GM21423 (cell line): ENCODE measurements at regions not wholly inside any gene's neighbourhood (a gene's known extent, or its start where the extent isn't known, plus 50 kb on each side); places are given as distances from the start of the nearest gene placed in this dataset.
"Not testable (repeated sequence)": the region's sequence is repeated elsewhere in the genome, so short reads cannot be mapped to it uniquely, and the experiment has no call there.

Experiments used
- ATAC-seq: cut with Tn5 transposase; IDR thresholded peaks from one replicate; pipeline ENCODE4 v1.9.1; 2021; ENCODE audit warnings: mild to moderate bottlenecking, moderate library complexity; ENCODE audit not compliant: unreplicated experiment

GRCh38 chr21:18803624-18804023 is 400.0 kb upstream of the TMPRSS15 start:
- no peak for ATAC-seq

GRCh38 chr21:18810136-18810535 is 406.6 kb upstream of the TMPRSS15 start:
- ATAC-seq: no peak

- ATAC-seq: no peak
Measured at GRCh38 chr21:18812308-18812707, 408.7 kb upstream of the TMPRSS15 start.

- no peak for ATAC-seq
Measured at GRCh38 chr21:18819507-18819906, 415.9 kb upstream of the TMPRSS15 start.

- no peak for ATAC-seq
Measured at GRCh38 chr21:18826562-18826961, 423.0 kb upstream of the TMPRSS15 start.

- ATAC-seq: no peak
Measured at GRCh38 chr21:18831942-18832676, 428.5 kb upstream of the TMPRSS15 start.

- ATAC-seq: no peak
Measured at GRCh38 chr21:18832950-18833349, 429.4 kb upstream of the TMPRSS15 start.

- not testable (repeated sequence) for ATAC-seq
Measured at GRCh38 chr21:18834121-18834520, 430.5 kb upstream of the TMPRSS15 start.

- ATAC-seq: no peak
Measured at GRCh38 chr21:18840239-18840638, 436.7 kb upstream of the TMPRSS15 start.

GRCh38 chr21:18857606-18858005 is 454.0 kb upstream of the TMPRSS15 start:
- not testable (repeated sequence) for ATAC-seq

- no peak for ATAC-seq
Measured at GRCh38 chr21:18869104-18869503, 465.5 kb upstream of the TMPRSS15 start.

GRCh38 chr21:18877917-18878316 is 474.3 kb upstream of the TMPRSS15 start:
- ATAC-seq: no peak

GRCh38 chr21:18887922-18888602 is 484.5 kb upstream of the TMPRSS15 start:
- no peak for ATAC-seq

- ATAC-seq: no peak
Measured at GRCh38 chr21:18893406-18893805, 489.8 kb upstream of the TMPRSS15 start.

- no peak for ATAC-seq
Measured at GRCh38 chr21:18894387-18894786, 490.8 kb upstream of the TMPRSS15 start.

- no peak for ATAC-seq
Measured at GRCh38 chr21:18899261-18899660, 495.7 kb upstream of the TMPRSS15 start.

- no peak for ATAC-seq
Measured at GRCh38 chr21:18902660-18903059, 499.1 kb upstream of the TMPRSS15 start.

GRCh38 chr21:18907076-18907475 is 503.5 kb upstream of the TMPRSS15 start:
- no peak for ATAC-seq

- no peak for ATAC-seq
Measured at GRCh38 chr21:18908641-18909040, 505.1 kb upstream of the TMPRSS15 start.

- no peak for ATAC-seq
Measured at GRCh38 chr21:18913914-18914313, 510.3 kb upstream of the TMPRSS15 start.

GRCh38 chr21:18914570-18914969 is 511.0 kb upstream of the TMPRSS15 start:
- ATAC-seq: no peak

- no peak for ATAC-seq
Measured at GRCh38 chr21:18917622-18918021, 514.0 kb upstream of the TMPRSS15 start.
